Endothelial cell of umbilical vein (primary cell): ENCODE measurements at regions not wholly inside any gene's neighbourhood (a gene's known extent, or its start where the extent isn't known, plus 50 kb on each side); places are given as distances from the start of the nearest gene placed in this dataset.

Experiments used
- EZH2 ChIP-seq: IDR thresholded peaks from 2 replicates; pipeline ENCODE4 v1.6.1; 2012; ENCODE audit warnings: borderline replicate concordance, low read depth, mild to moderate bottlenecking, moderate library complexity, low read length, inconsistent platforms; ENCODE audit not compliant: severe bottlenecking
- MYC ChIP-seq: IDR thresholded peaks from one replicate; pipeline ENCODE4 v1.6.1; 2011; ENCODE audit warnings: mild to moderate bottlenecking, low read depth, low read length
- POLR2A ChIP-seq: IDR thresholded peaks from 2 replicates; pipeline ENCODE4 v1.6.1; 2012; ENCODE audit warnings: low read depth, mild to moderate bottlenecking, control low read depth, low read length
- POLR2AphosphoS5 ChIP-seq: IDR thresholded peaks from 2 replicates; pipeline ENCODE4 v1.6.1; 2012; ENCODE audit warnings: low read depth, mild to moderate bottlenecking, control low read depth, low read length, moderate library complexity; ENCODE audit not compliant: insufficient read depth
- TF ChIP-seq, protein P1 (sequence below), 2 donors: IDR thresholded peaks; 1 replicate in 1 of 2; 2 replicates in 1 of 2; pipeline ENCODE4 v1.5.1; 2011; ENCODE audit warnings: low read length in 2 of 2, mild to moderate bottlenecking in 2 of 2, moderate library complexity in 2 of 2, control low read depth in 1 of 2, inconsistent platforms in 1 of 2, low read depth in 1 of 2; ENCODE audit not compliant: insufficient read depth in 1 of 2; ENCODE audit errors: extremely low read depth in 1 of 2

DNA sequence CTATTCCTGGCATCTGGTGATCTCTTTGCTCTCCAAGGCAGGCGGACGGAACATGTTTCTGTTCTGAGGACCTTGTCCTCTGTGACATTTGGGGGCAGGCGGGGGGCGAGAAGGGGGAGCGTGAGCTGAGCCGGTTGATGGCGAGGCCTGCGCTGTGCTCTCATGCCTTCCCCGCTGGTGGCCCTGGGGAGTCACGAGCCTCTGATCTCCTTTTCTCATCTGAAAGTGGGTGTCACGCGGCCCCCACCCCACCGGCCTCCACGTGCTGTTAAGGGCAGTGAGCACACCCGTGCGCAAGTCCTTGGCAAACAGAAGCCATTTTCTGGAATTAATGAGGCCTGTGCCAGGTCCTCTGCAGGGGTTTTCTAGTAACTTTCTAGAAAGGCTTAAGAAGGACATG is 102.8 kb upstream of the ACTRT2 start:
- TF ChIP-seq, protein P1, sequence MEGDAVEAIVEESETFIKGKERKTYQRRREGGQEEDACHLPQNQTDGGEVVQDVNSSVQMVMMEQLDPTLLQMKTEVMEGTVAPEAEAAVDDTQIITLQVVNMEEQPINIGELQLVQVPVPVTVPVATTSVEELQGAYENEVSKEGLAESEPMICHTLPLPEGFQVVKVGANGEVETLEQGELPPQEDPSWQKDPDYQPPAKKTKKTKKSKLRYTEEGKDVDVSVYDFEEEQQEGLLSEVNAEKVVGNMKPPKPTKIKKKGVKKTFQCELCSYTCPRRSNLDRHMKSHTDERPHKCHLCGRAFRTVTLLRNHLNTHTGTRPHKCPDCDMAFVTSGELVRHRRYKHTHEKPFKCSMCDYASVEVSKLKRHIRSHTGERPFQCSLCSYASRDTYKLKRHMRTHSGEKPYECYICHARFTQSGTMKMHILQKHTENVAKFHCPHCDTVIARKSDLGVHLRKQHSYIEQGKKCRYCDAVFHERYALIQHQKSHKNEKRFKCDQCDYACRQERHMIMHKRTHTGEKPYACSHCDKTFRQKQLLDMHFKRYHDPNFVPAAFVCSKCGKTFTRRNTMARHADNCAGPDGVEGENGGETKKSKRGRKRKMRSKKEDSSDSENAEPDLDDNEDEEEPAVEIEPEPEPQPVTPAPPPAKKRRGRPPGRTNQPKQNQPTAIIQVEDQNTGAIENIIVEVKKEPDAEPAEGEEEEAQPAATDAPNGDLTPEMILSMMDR (IDR thresholded peaks at IDR 0.05; ENCODE audit: extremely low read depth in 1 of 2, insufficient read depth in 1 of 2, low read depth in 1 of 2, low read length in 2 of 2): no peak
- no peak for TF ChIP-seq POLR2AphosphoS5
- no peak for TF ChIP-seq POLR2A
- TF ChIP-seq EZH2: no peak
- no peak for TF ChIP-seq MYC
